Stimulated activated CD8-positive, alpha-beta memory T cell treated with anti-CD3 and anti-CD28 coated beads, Interleukin-15, amount 100 ng/mL, for 1 hour (primary cell): ENCODE measurements at regions not wholly inside any gene's neighbourhood (a gene's known extent, or its start where the extent isn't known, plus 50 kb on each side); places are given as distances from the start of the nearest gene placed in this dataset.
"Not testable (repeated sequence)": the region's sequence is repeated elsewhere in the genome, so short reads cannot be mapped to it uniquely, and the experiment has no call there.

Source experiments
- DNase-seq: peaks from one replicate; pipeline ENCODE4 v3.0.0-alpha.2; 2020; ENCODE audit warnings: low read depth

DNA sequence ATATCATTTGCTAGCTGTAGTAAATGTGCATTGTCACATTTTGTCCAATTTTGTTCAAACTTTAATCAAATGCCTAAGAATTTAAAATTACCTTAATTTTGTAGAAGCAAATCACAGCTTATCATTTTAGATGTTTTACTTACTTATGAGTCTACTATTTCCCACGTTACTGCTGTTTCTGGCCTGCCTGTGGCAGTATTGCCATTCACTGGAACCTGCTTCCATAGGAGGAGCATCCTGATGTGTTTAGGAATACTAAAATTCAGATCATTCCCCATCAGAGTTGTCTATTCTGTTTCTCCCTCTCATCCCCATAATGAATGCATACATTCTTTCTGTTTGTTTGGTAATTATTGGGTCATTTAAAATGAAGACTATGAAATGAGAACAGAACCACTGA lies 119.5 kb upstream of the SNRPN start:
- no peak for DNase-seq

DNA sequence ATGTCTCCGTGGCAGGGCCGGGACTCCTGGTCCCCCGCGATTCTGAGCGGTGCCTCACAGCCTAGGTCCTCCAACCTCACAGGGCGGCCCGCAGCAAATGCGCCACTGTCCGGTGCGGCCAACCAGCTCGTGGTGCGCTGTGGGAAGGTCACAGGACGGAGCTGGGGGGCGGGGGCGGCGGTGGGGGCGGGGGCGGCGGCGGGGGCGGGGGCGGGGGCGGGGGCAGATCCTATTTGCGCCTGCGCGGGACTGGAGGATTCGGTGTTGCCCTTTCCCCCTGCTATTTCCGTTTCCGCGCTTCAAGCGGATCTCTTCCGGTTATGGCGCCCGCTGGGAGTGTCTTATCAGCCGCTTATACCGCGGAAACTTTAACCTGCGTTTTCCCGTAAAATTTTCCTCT lies 106.7 kb upstream of the SNRPN start:
- no peak for DNase-seq

DNA sequence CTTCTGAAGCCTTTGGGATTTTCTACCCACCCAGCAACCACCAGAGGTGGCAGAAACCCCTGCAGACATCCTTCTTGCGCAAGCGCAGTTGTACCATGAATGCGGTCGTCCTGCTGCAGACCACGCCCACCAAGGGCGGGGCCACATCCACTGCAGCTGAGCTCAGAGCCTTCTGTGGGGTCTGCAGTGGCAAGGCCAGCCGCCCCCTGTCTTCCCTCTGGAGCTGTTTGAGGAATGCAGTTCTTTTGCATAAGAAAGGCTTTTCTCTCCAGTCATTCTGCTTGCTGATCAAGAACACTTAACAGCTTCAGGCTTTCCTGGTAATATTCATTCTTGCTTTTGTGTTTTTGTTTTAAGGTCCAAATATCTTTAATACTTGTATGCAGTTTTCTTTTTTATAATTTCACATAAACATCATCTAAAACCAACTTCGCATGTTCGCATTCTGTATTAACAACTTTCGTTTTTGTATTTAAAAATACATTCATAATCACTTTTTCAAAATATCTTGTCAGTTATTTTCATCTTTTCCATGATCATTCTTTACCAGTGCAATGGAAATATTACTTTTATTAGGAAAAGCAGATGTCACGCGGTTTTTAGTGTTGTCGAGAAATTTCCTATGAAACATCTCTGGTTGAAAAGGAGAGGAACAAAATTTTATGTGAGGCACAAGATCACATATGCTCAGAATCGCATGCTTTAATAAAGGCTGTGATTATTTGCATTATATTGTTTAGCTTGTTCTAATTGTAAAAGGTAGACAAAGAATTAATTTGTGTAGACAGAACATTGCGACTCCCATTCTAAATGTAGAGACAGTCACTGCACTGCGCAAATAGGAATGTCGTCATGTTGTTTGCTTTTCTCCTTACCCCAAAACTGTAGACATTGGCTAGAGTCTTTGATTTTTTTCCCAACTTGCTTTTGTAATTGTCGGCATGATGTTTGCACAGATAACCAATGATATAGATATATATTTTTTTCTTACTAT lies 98.1 kb upstream of the SNRPN start:
- DNase-seq: no peak

DNA sequence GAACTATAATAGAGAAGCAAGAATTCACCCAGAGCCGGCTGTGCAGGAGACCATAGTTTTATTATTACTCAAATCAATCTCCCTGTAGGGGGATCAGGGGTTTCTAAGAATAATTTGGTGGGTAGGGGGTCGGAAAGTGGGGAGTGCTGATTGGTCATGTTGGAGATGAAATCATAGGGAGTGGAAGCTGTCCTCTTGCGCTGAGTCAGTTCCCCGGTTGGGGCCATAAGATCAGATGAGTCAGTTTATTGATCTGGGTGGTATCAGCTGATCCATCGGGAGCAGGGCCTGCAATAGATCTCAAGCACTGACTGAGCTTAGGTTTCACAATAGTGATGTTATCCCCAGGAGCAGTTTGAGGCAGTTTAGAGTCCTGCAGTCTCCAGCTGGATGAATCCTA lies 97.0 kb upstream of the SNRPN start:
- no peak for DNase-seq

DNA sequence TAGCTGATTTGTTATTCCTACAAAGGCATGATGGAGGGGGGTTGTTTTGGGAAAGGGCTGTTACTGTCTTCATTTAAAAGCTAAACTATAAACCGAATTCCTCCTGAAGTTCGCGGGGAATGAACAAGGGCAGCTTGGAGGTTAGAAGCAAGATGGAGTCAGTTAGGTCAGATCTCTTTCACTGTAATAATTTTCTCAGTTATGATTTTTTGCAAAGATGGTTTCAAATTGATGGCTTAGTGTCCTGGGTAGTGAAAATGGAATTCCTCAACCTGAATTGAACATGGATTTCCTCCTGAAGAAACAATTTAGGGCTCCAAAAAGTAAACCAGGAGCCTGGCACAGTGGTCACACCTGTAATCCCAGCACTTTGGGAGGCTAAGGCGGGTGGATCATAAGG lies 96.6 kb upstream of the SNRPN start:
- not testable (repeated sequence) for DNase-seq

DNA sequence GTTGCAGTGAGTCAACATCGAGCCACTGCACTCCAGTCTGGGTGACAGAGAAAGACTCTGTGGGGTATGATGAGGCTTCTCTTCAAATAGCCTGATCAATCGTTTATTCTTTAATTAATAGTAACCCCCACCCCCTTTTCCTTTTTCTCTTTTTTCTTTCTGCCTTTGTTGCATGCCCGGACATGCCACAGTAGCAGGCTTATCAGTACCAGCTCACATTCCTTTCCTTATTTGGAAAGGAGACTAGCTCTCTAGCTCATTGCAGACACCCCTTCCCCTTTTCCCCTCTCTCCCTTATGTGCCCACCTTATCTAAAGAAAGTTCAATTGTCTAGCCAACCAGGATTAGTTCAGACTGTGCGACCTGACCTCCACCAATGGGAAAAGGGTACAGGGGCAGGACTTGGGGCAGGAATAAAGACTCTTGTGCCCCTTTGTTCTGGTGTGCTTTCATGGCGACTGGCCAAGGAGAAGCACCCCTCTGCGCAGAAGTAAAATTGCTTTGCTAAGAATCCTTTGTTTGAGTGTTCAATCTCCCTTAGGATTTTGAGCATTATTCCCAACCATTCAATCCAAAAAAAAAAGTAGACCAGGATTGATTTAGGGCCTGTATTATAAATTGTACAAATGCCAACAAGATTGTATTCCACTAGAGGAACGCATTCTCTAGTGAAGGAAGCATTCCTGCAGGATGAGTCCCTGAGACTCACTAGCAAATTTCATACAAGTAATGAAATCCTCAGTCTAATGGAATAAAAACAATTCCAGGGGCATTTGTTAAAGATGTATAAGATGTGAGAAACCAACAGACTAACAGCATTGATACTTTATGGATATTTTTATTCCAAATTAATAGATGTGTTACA lies 95.8 kb upstream of the SNRPN start:
- DNase-seq: no peak

DNA sequence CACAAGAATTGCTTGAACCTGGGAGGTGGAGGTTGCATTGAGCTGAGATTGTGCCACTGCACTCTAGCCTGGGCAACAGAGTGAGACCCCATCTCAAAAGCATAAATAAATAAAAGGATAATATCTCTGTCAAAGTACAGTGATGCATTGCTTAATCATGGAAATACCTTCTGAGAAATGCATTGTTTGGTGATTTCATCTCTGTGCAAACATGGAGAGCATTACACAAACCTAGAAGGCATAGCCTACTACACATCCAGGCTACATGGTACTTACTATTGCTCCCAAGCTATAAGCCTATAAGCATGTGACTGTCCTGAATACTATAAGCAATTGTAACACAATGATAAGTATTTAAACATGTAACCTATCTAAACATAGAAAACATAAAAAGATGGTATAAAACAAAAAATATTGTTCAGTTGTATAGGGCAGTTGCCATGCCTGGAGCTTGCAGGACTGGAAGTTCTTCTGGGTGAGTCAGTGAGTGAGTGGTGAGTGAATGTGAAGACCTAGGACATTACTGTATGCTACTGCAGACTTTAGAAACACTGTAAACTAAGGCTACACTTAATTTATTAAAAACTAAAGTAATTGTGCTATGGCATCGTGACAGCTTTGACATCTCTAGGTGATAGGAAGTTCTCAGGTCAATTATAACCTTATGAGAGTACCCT lies 93.6 kb upstream of the SNRPN start:
- no peak for DNase-seq

DNA sequence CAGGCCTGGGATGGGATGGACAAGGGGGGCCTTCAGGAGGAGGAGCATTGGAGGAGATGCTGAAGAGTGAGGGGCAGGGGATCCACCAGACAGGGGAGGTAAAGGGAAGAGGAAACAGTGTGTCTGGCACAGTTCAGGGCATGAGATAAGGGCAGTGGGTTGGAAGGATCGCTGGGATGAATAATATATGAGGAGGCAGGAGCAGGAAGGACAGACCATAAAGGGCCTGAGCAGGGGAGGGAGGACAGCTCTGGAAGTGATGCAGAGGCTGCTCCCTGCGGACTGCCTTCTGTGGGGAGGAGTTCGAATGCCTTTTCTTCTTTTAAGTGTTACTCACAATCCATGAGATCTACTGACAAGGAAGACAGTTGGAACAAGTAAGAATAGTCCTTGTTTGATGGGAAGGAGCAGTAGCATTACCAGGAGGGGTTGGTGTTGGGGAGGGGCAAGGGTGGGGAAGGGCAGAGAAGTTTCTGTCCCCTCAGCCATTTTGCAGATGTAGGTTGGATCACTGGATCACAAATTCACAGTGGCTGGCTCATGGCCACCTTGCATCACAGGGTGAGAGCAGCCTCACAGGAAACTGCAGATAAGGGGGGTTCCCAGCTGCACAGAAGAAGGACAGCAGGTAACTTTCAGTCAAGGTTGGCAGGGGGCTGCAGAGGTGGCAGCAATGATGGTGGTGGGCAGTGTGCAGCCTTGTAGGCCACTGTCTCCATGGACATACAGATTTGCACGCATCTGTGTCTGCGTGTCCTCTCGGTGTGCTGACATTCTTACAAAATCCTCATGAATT lies 91.9 kb upstream of the SNRPN start:
- no peak for DNase-seq

DNA sequence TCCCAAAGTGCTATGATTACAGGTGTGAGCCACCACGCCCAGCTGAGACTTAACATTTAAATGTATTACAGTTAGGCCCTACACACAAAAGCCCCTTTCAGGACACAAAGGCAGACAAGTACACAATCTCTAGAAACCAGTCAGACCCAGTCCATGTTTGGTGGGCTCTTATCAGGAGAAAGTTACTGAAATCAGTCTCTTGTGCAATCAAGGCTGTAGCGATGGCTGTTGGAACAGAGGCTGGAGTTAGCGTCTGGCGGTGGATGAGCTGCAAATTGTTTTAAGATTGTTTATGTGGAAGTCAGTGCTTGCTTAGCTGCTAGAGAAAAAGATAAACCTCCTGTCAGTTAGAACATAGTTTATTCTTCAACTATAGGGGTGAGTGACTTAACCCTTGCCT lies 89.5 kb upstream of the SNRPN start:
- DNase-seq: no peak

DNA sequence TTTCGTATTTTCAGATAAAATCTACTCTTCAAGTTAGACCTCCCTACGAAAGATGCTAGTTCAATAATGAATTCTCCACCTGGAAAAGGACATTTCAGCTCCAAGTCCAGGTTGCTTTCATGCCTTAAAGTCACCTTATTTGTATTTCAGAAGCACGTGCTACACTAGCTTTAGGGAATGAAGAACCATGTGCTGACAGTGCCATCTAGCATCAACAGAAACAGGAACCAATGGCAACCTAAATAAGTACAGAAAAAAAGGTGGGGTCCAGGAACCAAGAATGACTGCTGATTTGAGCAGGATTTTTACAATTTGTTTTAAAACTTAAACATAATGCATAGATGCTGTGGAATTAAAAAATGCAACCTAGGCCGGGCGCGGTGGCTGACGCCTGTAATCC lies 77.6 kb upstream of the SNRPN start:
- DNase-seq: no peak

DNA sequence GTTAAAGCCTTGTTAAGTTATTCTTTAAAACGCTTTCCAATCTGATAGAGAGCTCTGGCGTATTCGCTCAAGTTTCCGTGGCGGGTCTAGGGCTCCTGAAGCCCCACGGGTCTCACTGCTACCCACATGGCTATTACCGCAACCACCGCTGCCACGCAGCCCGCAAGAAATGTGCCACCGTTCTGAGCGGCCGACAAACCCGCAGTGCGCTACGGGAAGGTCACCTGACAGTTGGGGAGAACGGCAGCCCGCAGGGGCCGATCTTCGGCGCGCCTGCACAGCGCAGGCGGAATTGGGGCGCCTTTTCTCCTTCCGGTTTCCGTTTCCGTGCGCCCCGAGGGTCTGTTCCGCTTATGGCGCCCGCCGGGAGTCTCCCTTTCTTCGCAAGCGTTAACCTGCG lies 76.6 kb upstream of the SNRPN start:
- no peak for DNase-seq

DNA sequence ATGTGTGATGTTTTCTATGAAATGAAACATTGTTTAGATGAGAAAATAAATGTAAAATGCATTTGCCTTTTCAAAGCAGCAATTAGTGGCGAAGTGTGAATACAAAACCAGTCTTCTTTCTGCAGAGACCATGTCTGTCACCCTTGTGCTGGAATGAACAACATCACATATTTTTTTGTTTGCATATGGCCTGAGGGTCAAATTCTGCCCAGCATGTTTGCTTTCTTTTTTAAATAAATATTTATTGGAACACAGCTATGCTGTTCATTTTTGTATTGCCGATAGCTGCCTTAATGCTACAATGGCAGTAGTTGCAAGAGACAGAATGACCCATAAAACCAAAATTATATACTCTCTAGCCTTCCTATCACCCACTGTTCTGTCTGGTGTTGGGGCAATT lies 75.3 kb upstream of the SNRPN start:
- DNase-seq: no peak

DNA sequence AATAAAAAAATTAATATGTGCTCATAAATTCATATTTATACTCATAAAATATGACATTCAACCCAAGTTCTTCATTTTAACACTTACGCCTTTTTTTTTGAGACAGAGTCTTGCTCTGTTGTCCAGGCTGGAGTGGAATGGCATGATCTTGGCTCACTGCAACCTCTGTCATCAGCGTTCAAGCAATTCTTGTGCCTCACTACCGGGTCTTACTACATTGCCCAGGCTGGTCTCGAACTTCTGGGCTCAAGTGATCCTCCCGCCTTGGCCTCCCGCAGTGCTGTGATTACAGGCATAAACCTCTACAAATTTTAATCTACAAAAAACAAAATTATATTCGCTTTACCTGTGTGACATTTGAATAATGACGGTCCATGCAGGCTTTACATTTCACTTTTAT lies 74.1 kb upstream of the SNRPN start:
- no peak for DNase-seq

DNA sequence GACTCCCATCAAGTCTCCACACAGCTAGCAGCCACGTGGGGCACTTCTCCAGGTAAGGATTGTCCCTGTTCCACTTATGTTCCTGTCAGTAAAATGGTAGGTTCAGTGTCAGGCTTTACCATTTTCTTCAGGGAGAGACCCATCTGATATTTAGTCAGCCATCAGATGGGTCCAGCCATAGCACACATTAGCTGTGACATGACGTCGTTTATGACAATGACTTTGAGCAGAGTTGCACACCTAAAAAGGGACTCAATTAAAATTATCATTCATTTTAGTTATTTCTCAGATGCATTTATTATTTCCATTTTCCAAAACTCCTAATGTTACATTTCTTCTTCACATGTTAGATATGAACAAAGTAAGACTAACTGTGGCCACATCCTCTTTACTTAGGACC lies 68.2 kb upstream of the SNRPN start:
- no peak for DNase-seq

DNA sequence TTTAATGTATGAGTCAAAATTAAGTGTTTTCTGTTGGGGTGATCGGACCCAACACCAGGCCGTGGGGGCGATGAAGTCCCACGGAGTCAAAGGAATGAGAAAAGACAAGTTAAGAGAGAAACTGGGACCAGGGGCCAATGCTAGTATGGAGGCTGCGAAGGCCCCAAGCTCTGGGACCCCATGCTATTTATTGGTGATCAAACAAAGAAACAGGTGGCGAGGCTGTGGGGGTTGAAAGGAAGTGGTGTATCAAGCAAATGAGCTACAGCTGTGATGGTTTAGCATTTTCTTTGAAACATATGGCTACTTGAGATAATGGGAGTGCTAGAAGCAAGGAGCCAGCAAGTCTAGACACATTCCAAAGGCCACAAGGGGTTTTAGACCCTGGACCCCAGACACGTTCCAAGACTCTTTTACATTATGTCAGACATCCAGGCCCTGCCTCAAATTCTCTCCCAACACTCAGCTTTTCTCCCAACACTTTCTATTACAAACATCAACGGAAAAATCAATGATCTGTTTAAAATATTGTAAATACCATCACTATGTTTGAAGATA lies 56.0 kb upstream of the SNRPN start:
- DNase-seq: no peak

DNA sequence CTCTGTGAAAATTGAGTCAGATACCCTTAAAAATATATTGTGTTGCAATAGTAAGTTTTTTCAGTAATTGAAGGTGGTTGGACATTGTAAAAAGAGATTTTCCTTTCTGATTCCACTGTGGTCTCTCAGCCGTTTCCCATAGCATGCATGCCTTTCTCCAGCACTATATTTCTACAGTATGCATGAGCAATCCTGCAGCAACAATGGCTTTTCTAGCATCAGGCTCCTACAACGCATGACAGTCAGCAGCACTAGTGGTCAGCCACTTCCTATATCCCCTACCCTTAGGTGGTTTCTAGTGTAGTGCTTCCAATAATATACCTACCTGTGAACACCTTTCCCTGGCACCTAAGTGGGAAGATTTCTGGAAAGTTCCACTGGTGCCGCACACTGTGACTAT lies 55.4 kb upstream of the SNRPN start:
- no peak for DNase-seq

DNA sequence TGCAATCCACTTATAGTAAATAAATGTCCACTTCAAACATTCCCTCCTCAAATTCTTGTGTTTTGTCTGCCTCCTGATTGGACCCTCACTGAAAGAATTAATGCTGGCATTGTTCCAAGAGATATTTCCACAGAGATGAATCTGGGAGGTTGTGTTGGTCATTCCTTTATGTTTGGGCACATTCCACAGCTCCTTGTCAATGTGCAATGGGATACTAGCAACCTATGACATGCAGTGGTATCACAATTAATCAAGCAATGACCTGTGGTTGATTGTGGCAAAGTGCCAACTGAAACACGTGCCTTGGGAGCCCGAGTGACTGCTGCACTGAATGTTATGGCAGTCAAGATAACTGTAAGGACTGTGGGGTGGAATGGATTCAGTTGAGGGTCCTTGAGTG lies 55.0 kb upstream of the SNRPN start:
- DNase-seq: no peak

DNA sequence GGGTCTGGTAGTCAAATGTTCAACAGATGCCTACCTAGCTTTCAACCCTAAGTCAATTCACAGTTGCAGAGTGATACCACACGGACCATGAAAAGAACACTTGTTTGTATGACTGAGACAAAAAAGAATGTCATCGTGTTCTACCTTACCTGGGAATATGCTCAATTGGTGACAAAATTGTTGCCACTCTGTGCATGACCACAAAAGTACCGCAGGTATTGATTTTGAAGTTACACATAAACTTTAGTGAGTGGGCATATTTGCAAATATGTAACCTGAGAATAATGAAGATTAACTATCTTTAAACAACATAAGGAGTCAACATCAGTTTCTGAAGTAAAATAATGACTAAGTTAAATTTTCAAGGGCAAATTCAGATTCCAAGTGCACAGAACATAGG lies 53.4 kb upstream of the SNRPN start:
- DNase-seq: no peak
